OCI-LY1 (cell line): ENCODE measurements at regions not wholly inside any gene's neighbourhood (a gene's known extent, or its start where the extent isn't known, plus 50 kb on each side); places are given as distances from the start of the nearest gene placed in this dataset.

Experiments
- H2AFZ ChIP-seq: fragments of 200-600 bp; sonication (generic), shearing (Covaris generic); 2 replicates; pipeline ENCODE4 v1.6.0; 2014; ENCODE audit warnings: antibody characterized with exemption, mild to moderate bottlenecking, low read length
- H3F3A ChIP-seq: fragments of 200-600 bp; sonication (generic), shearing (Covaris generic); 2 replicates; pipeline ENCODE4 v1.6.0; 2014; ENCODE audit warnings: mild to moderate bottlenecking, antibody characterized with exemption, low read length, moderate library complexity; ENCODE audit not compliant: insufficient read depth
- H3K27ac ChIP-seq: fragments of 200-600 bp; sonication (generic); 2 replicates; pipeline ENCODE4 v1.5.1; 2014; ENCODE audit warnings: low read length, mixed run types, mild to moderate bottlenecking, low read depth; ENCODE audit not compliant: poor library complexity, severe bottlenecking
- H3K27me3 ChIP-seq: fragments of 200-600 bp; sonication (generic); 2 replicates; pipeline ENCODE4 v1.6.0; 2014; ENCODE audit warnings: antibody characterized with exemption, mild to moderate bottlenecking, low read length, moderate library complexity; ENCODE audit not compliant: insufficient read depth
- H3K36me3 ChIP-seq: fragments of 200-600 bp; sonication (generic); 2 replicates; pipeline ENCODE4 v1.6.1; 2014; ENCODE audit warnings: mild to moderate bottlenecking, antibody characterized with exemption, low read length, moderate library complexity, mixed read lengths; ENCODE audit not compliant: insufficient read depth
- H3K4me1 ChIP-seq: fragments of 200-600 bp; sonication (generic); 2 replicates; pipeline ENCODE4 v1.5.1; 2014; ENCODE audit warnings: mild to moderate bottlenecking, low read length, moderate library complexity; ENCODE audit not compliant: insufficient read depth, severe bottlenecking
- H3K4me2 ChIP-seq: fragments of 200-600 bp; sonication (generic), shearing (Covaris generic); 2 replicates; pipeline ENCODE4 v1.6.1; 2014; ENCODE audit warnings: low read length
- H3K4me3 ChIP-seq: fragments of 200-600 bp; sonication (generic); 2 replicates; pipeline ENCODE4 v1.5.1; 2014; ENCODE audit warnings: low read length, low read depth, mild to moderate bottlenecking, mixed read lengths; ENCODE audit not compliant: poor library complexity, severe bottlenecking
- H3K79me2 ChIP-seq: fragments of 200-600 bp; shearing (Covaris generic); 2 replicates; pipeline ENCODE4 v1.6.1; 2016; ENCODE audit warnings: mixed run types, low read length, mixed read lengths; ENCODE audit not compliant: insufficient read depth
- H3K9ac ChIP-seq: fragments of 200-600 bp; sonication (generic), shearing (Covaris generic); 2 replicates; pipeline ENCODE4 v1.6.1; 2014; ENCODE audit warnings: mild to moderate bottlenecking, low read length, mixed read lengths
- H3K9me2 ChIP-seq: fragments of 200-600 bp; sonication (generic), shearing (Covaris generic); 2 replicates; pipeline ENCODE4 v1.6.1; 2014; ENCODE audit warnings: low read depth, mild to moderate bottlenecking, low read length, mixed read lengths
- H3K9me3 ChIP-seq: fragments of 200-600 bp; shearing (Covaris generic); 2 replicates; pipeline ENCODE4 v1.6.1; 2014; ENCODE audit warnings: low read length, mixed read lengths
- H4K20me1 ChIP-seq: fragments of 200-600 bp; sonication (generic), shearing (Covaris generic); 2 replicates; pipeline ENCODE4 v1.6.0; 2016; ENCODE audit warnings: mild to moderate bottlenecking, low read length; ENCODE audit not compliant: insufficient read depth
- EZH2 ChIP-seq: fragments of 200-600 bp; sonication (generic), shearing (Covaris generic); IDR thresholded peaks from 2 replicates; pipeline ENCODE4 v1.8.0; 2017; ENCODE audit warnings: borderline replicate concordance, mixed run types, mild to moderate bottlenecking, antibody characterized with exemption, low read length, moderate library complexity, mixed read lengths
- TF ChIP-seq, protein P1 (sequence below): fragments of 200-600 bp; sonication (generic), shearing (Covaris generic); IDR thresholded peaks from 2 replicates; pipeline ENCODE4 v1.5.1; 2017; ENCODE audit warnings: mild to moderate bottlenecking, antibody characterized with exemption, low read length, moderate library complexity, mixed read lengths

DNA sequence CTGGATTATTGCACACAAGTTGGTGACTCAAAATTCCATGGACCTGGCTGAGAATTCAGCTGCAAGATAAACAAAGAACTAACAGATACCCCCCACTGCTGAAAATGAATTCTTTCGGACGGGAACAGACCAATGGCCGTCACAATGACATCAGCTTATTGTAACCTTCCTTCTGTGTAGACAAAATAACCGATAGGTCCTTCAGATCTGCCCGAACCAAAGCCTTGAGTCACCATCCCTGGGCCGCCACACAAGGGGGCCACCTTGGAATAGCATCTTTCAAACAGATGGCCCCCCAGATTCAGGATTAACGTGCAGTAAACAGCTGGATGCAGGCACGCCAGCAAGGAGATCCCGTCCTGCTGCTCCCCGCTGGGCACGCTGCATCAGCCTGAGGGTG is 214.0 kb upstream of the EXOC2 start:
- no peaks in the 10 kb centered on the region for H3F3A ChIP-seq
- no peaks in the 10 kb centered on the region for H3K9me3 ChIP-seq
- H3K9me2 ChIP-seq: no peaks in the 10 kb centered on the region
- no peaks in the 10 kb centered on the region for H4K20me1 ChIP-seq
- no peak for TF ChIP-seq EZH2
- TF ChIP-seq, protein P1, sequence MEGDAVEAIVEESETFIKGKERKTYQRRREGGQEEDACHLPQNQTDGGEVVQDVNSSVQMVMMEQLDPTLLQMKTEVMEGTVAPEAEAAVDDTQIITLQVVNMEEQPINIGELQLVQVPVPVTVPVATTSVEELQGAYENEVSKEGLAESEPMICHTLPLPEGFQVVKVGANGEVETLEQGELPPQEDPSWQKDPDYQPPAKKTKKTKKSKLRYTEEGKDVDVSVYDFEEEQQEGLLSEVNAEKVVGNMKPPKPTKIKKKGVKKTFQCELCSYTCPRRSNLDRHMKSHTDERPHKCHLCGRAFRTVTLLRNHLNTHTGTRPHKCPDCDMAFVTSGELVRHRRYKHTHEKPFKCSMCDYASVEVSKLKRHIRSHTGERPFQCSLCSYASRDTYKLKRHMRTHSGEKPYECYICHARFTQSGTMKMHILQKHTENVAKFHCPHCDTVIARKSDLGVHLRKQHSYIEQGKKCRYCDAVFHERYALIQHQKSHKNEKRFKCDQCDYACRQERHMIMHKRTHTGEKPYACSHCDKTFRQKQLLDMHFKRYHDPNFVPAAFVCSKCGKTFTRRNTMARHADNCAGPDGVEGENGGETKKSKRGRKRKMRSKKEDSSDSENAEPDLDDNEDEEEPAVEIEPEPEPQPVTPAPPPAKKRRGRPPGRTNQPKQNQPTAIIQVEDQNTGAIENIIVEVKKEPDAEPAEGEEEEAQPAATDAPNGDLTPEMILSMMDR: no peak
- 0 out of 2 replicates have a peak, but pooled peaks cover 4% of the 10 kb centered on the region for H3K27me3 ChIP-seq
- no peak overlapping the region for H3K4me3 ChIP-seq
- H3K27ac ChIP-seq: no peak overlapping the region
- H3K9ac ChIP-seq: no peak overlapping the region
- H3K79me2 ChIP-seq: no peaks in the 10 kb centered on the region
- no peaks in the 10 kb centered on the region for H3K4me1 ChIP-seq
- no peak overlapping the region for H3K4me2 ChIP-seq
- no peak overlapping the region for H2AFZ ChIP-seq
- no peaks in the 10 kb centered on the region for H3K36me3 ChIP-seq

GRCh38 chr6:905556-905955 is 212.6 kb upstream of the EXOC2 start:
- no peaks in the 10 kb centered on the region for H4K20me1 ChIP-seq
- H3K36me3 ChIP-seq: no peaks in the 10 kb centered on the region
- H3K9me3 ChIP-seq: no peaks in the 10 kb centered on the region
- no peak overlapping the region for H3K4me3 ChIP-seq
- H2AFZ ChIP-seq: no peak overlapping the region
- no peaks in the 10 kb centered on the region for H3K27me3 ChIP-seq
- no peaks in the 10 kb centered on the region for H3K9me2 ChIP-seq
- no peak for TF ChIP-seq EZH2
- TF ChIP-seq, protein P1: no peak
- no peaks in the 10 kb centered on the region for H3K4me1 ChIP-seq
- H3K27ac ChIP-seq: no peak overlapping the region
- H3K9ac ChIP-seq: no peak overlapping the region
- no peak overlapping the region for H3K4me2 ChIP-seq
- H3F3A ChIP-seq: no peaks in the 10 kb centered on the region
- H3K79me2 ChIP-seq: no peaks in the 10 kb centered on the region

- Histone ChIP-seq H3K4me1 (no peaks in the 10 kb centered on the region), H3K9me3 (no peaks in the 10 kb centered on the region), H2AFZ (no peak overlapping the region), H3K27me3 (no peaks in the 10 kb centered on the region), H3K79me2 (no peaks in the 10 kb centered on the region), H3K9me2 (no peaks in the 10 kb centered on the region), H3K36me3 (no peaks in the 10 kb centered on the region), H3K27ac (no peak overlapping the region), H3K9ac (no peak overlapping the region), H3K4me3 (no peak overlapping the region), H3F3A (no peaks in the 10 kb centered on the region), H3K4me2 (no peak overlapping the region), H4K20me1 (no peaks in the 10 kb centered on the region)
- no peak for TF ChIP-seq EZH2
- TF ChIP-seq, protein P1: no peak
These were observed 212.1 kb upstream of the EXOC2 start for GRCh38 chr6:904994-905393.
